Trophoblast cell (in vitro differentiated cells and primary cell): ENCODE measurements at regions not wholly inside any gene's neighbourhood (a gene's known extent, or its start where the extent isn't known, plus 50 kb on each side); places are given as distances from the start of the nearest gene placed in this dataset.

ENCODE experiments used
- DNase-seq, 2 donors: peaks; one replicate each; pipeline ENCODE4 v3.0.0-alpha.2; 2016
- H2AFZ ChIP-seq: 2 replicates; pipeline ENCODE4 v1.6.1; 2013; ENCODE audit warnings: low read length, moderate library complexity, mild to moderate bottlenecking; ENCODE audit not compliant: insufficient read depth, poor library complexity
- H2AK5ac ChIP-seq: 2 replicates; pipeline ENCODE4 v1.6.1; 2013; ENCODE audit warnings: mild to moderate bottlenecking, low read length
- H2BK120ac ChIP-seq: 2 replicates; pipeline ENCODE4 v1.6.1; 2013; ENCODE audit warnings: low read length, mild to moderate bottlenecking, moderate library complexity; ENCODE audit not compliant: insufficient read depth, poor library complexity
- H2BK12ac ChIP-seq: 2 replicates; pipeline ENCODE4 v1.6.1; 2013; ENCODE audit warnings: mild to moderate bottlenecking, low read length, moderate library complexity
- H2BK5ac ChIP-seq: 2 replicates; pipeline ENCODE4 v1.6.1; 2013; ENCODE audit warnings: low read length, low read depth, moderate library complexity, mild to moderate bottlenecking; ENCODE audit not compliant: poor library complexity
- H3K14ac ChIP-seq: 2 replicates; pipeline ENCODE4 v1.6.1; 2013; ENCODE audit warnings: mild to moderate bottlenecking, low read length
- H3K18ac ChIP-seq: 2 replicates; pipeline ENCODE4 v1.6.1; 2013; ENCODE audit warnings: mild to moderate bottlenecking, low read length
- H3K23ac ChIP-seq: 2 replicates; pipeline ENCODE4 v1.6.1; 2013; ENCODE audit warnings: low read length
- H3K27ac ChIP-seq: 2 replicates; pipeline ENCODE4 v1.5.1; 2013; ENCODE audit warnings: low read depth, mild to moderate bottlenecking, inconsistent platforms, low read length, moderate library complexity
- H3K27me3 ChIP-seq: 2 replicates; pipeline ENCODE4 v1.6.1; 2013; ENCODE audit warnings: inconsistent platforms, mild to moderate bottlenecking, low read length, moderate library complexity; ENCODE audit not compliant: insufficient read depth
- H3K36me3 ChIP-seq, 2 experiments: 1 replicate in 1 of 2; 2 replicates in 1 of 2; pipeline ENCODE4 v1.6.1; 2013; ENCODE audit warnings: low read length in 2 of 2, mild to moderate bottlenecking in 2 of 2, moderate library complexity in 1 of 2; ENCODE audit not compliant: insufficient read depth in 2 of 2, control insufficient read depth in 1 of 2
- H3K4ac ChIP-seq: 2 replicates; pipeline ENCODE4 v1.6.1; 2013; ENCODE audit warnings: low read depth, mild to moderate bottlenecking, low read length, moderate library complexity
- H3K4me1 ChIP-seq, 2 experiments: 1 replicate in 1 of 2; 2 replicates in 1 of 2; pipeline ENCODE4 v1.6.1; 2013; ENCODE audit warnings: low read length in 2 of 2, mild to moderate bottlenecking in 2 of 2, moderate library complexity in 1 of 2; ENCODE audit not compliant: insufficient read depth in 2 of 2, control insufficient read depth in 1 of 2
- H3K4me2 ChIP-seq: 2 replicates; pipeline ENCODE4 v1.6.1; 2013; ENCODE audit warnings: inconsistent platforms, mild to moderate bottlenecking, low read length, moderate library complexity
- H3K4me3 ChIP-seq: 2 replicates; pipeline ENCODE4 v1.5.1; 2013; ENCODE audit warnings: mild to moderate bottlenecking, low read depth, low read length, inconsistent platforms
- H3K79me1 ChIP-seq: one replicate; pipeline ENCODE4 v1.6.1; 2013; ENCODE audit warnings: low read length
- H3K79me2 ChIP-seq: 2 replicates; pipeline ENCODE4 v1.6.1; 2013; ENCODE audit warnings: low read length, mild to moderate bottlenecking; ENCODE audit not compliant: control insufficient read depth, insufficient read depth, poor library complexity
- H3K9ac ChIP-seq: 2 replicates; pipeline ENCODE4 v1.6.1; 2013; ENCODE audit warnings: mild to moderate bottlenecking, low read length
- H3K9me3 ChIP-seq: 2 replicates; pipeline ENCODE4 v1.6.1; 2013; ENCODE audit warnings: low read depth, mild to moderate bottlenecking, control low read depth, inconsistent platforms, low read length; ENCODE audit not compliant: insufficient read depth
- H4K12ac ChIP-seq: 2 replicates; pipeline ENCODE4 v1.6.1; 2013; ENCODE audit warnings: low read depth, mild to moderate bottlenecking, low read length, moderate library complexity
- H4K8ac ChIP-seq: 2 replicates; pipeline ENCODE4 v1.6.1; 2013; ENCODE audit warnings: low read depth, mild to moderate bottlenecking, low read length, moderate library complexity
- H4K91ac ChIP-seq: one replicate; pipeline ENCODE4 v1.6.1; 2013; ENCODE audit warnings: low read depth, mild to moderate bottlenecking, low read length, moderate library complexity
- WGBS: extraction: QIAGEN DNeasy Blood & Tissue Kit; methylation state at CpG from one replicate; pipeline ENCODE4 v1.1.7; 2013; ENCODE audit warnings: missing lambda C conversion rate; ENCODE audit not compliant: insufficient read length, insufficient coverage; ENCODE audit errors: extremely low coverage; 5-methylcytosine and 5-hydroxymethylcytosine counted together

DNA sequence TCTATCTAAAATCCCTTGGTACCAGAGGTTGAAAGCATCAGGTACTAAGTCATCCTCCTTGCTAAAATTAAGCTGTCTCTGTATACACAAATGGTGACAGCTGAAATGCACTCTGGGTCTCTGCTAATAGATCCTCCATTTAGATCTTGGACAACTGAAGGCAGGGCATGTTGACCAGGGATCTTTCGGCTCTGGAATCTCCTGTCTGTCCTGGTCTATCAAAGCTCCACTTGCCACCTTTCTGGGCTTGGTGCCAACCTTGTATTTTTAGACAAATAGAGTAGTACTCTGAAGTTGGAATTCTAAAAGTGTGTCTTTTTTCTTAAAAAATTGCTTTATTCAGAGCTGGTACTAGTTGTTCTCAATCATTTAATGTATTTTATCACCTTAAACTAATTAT, 135.2 kb upstream of the HMHB1 start:
- no peak overlapping the region for H4K12ac ChIP-seq
- H2BK120ac ChIP-seq: no peak overlapping the region
- no peak overlapping the region for H3K4ac ChIP-seq
- no peaks in the 10 kb centered on the region for H3K9me3 ChIP-seq
- H3K9ac ChIP-seq: no peak overlapping the region
- no peak overlapping the region for H3K27ac ChIP-seq
- H4K91ac ChIP-seq: no peak overlapping the region
- no peak overlapping the region for H3K14ac ChIP-seq
- no peaks in the 10 kb centered on the region for H3K79me1 ChIP-seq
- H3K4me2 ChIP-seq: no peak overlapping the region
- no peak overlapping the region for H2BK12ac ChIP-seq
- no peak overlapping the region for H2AK5ac ChIP-seq
- no CpG with 5 or more reads among the region's 1 CpG for WGBS
- H2BK5ac ChIP-seq: no peak overlapping the region
- H3K4me3 ChIP-seq: no peak overlapping the region
- H3K23ac ChIP-seq: no peak overlapping the region
- DNase-seq: no peak
- H3K79me2 ChIP-seq: no peaks in the 10 kb centered on the region
- H2AFZ ChIP-seq: no peak overlapping the region
- H4K8ac ChIP-seq: no peak overlapping the region
- no peaks in the 10 kb centered on the region for H3K36me3 ChIP-seq
- peaks cover 0 to 3% of the 10 kb centered on the region in 2 experiments for H3K4me1 ChIP-seq
- no peaks in the 10 kb centered on the region for H3K27me3 ChIP-seq
- H3K18ac ChIP-seq: no peak overlapping the region

DNA sequence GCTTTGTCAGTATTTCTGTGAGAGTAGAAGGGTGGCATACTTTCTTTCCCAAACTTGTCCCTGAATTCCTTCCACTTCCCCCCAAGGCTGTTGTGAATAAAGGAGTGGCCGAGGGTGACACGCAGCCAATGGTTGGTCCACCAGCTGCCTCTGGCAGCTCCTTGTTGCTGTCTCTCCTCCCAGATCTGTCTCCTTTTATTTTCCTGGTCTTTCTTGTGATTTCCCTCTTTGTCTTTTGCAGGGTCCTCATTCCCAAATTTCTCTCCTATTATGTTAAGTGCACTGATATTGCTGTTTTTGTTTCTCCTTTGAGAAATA, 137.5 kb upstream of the HMHB1 start:
- H3K18ac ChIP-seq: no peak overlapping the region
- H3K4ac ChIP-seq: no peak overlapping the region
- H3K9ac ChIP-seq: no peak overlapping the region
- no peak overlapping the region for H3K23ac ChIP-seq
- no peaks in the 10 kb centered on the region for H3K27me3 ChIP-seq
- no peak overlapping the region for H3K4me3 ChIP-seq
- H3K4me1 ChIP-seq: peaks cover 0 to 3% of the 10 kb centered on the region in 2 experiments
- no peak overlapping the region for H2AK5ac ChIP-seq
- no peak overlapping the region for H3K4me2 ChIP-seq
- H4K8ac ChIP-seq: no peak overlapping the region
- no peaks in the 10 kb centered on the region for H3K9me3 ChIP-seq
- no peak overlapping the region for H2BK120ac ChIP-seq
- H3K79me1 ChIP-seq: no peaks in the 10 kb centered on the region
- H2AFZ ChIP-seq: no peak overlapping the region
- no peak overlapping the region for H3K27ac ChIP-seq
- H3K36me3 ChIP-seq: no peaks in the 10 kb centered on the region
- no peak overlapping the region for H4K91ac ChIP-seq
- no peak overlapping the region for H2BK5ac ChIP-seq
- WGBS: no CpG with 5 or more reads among the region's 2 CpGs
- no peak overlapping the region for H3K14ac ChIP-seq
- no peaks in the 10 kb centered on the region for H3K79me2 ChIP-seq
- H4K12ac ChIP-seq: no peak overlapping the region
- no peak overlapping the region for H2BK12ac ChIP-seq
- no peak for DNase-seq

DNA sequence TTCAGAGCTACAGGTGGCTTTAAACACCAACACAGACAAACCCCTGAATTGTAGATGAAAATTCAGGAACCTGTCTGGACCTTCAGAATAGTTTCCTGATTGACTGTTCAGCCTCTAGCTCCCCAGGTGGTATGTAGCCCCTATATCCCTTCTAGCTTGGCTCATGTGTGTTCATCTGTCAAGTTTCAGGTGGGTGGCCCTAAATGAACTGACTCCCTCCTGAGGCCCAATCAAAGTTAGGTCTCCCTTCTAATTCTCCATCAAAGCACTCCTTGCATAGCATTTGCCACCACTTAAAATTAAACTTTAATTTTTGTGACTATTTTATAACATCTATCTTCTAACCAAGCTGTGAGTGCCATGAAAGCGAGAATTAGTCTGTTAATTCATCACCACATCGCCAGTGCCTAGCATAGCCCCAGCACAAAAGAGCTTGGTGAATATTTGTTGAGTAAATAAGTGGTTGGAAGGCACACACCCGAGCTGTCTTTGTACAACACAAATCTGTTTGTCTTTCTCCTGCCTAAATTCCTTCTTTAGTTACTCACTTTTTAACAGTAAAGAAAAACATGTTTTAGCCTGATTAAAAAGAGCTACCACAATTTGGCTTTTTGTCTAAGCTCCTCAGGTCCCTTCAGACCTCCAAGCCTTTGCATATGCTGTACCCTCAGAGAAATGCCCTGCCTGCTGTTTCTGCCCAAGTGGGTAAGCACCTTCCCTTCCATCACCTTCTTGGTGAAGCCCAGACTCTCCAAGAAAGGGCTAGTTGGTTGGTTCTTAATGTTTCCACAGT, 138.1 kb upstream of the HMHB1 start:
- Histone ChIP-seq H3K79me1 (no peaks in the 10 kb centered on the region), H3K4me2 (no peak overlapping the region), H3K18ac (no peak overlapping the region), H3K4me1 (peaks cover 0 to 3% of the 10 kb centered on the region in 2 experiments), H3K4ac (no peak overlapping the region), H3K9me3 (no peaks in the 10 kb centered on the region), H4K91ac (no peak overlapping the region), H3K27me3 (no peaks in the 10 kb centered on the region), H3K36me3 (no peaks in the 10 kb centered on the region), H2AFZ (no peak overlapping the region), H3K27ac (no peak overlapping the region), H3K4me3 (no peak overlapping the region), H4K8ac (no peak overlapping the region), H2BK120ac (no peak overlapping the region), H3K79me2 (no peaks in the 10 kb centered on the region), H4K12ac (no peak overlapping the region), H3K9ac (no peak overlapping the region), H2BK5ac (no peak overlapping the region), H2AK5ac (no peak overlapping the region), H3K23ac (peak overlapping the region; percentile 14), H2BK12ac (no peak overlapping the region), H3K14ac (no peak overlapping the region)
- WGBS: no CpG with 5 or more reads among the region's 3 CpGs
- DNase-seq: no peak

DNA sequence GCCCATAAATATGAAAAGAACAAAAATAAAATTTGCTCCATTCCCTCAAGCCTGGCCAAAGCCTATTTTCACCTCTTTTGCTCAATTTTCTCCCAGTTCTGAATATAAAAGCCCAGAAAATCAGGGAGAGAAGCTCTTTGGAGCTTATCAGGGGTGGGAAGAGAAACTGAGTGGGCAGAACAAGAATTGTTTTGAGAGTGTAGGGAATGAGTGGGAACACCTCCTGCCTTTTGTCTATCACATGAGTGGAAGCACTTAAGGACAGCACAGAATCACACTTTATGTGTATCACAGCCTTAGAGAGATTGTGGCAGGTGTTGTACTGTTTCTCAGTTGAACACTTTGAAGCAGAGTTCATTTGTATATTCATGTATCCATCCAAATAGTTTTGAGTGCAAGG, 139.2 kb upstream of the HMHB1 start:
- Histone ChIP-seq H2BK120ac (no peak overlapping the region), H3K9ac (no peak overlapping the region), H2AK5ac (no peak overlapping the region), H3K4ac (no peak overlapping the region), H3K4me2 (no peak overlapping the region), H3K18ac (no peak overlapping the region), H3K27ac (no peak overlapping the region), H3K23ac (no peak overlapping the region), H4K91ac (no peak overlapping the region), H2AFZ (no peak overlapping the region), H2BK12ac (no peak overlapping the region), H3K4me1 (peaks cover 0 to 3% of the 10 kb centered on the region in 2 experiments), H3K4me3 (no peak overlapping the region), H3K36me3 (no peaks in the 10 kb centered on the region), H4K12ac (no peak overlapping the region), H3K79me2 (no peaks in the 10 kb centered on the region), H3K9me3 (no peaks in the 10 kb centered on the region), H4K8ac (no peak overlapping the region), H3K27me3 (no peaks in the 10 kb centered on the region), H2BK5ac (no peak overlapping the region), H3K14ac (no peak overlapping the region), H3K79me1 (no peaks in the 10 kb centered on the region)
- DNase-seq: no peak
